ENCODE measurements at regions not wholly inside any gene's neighbourhood (a gene's known extent, or its start where the extent isn't known, plus 50 kb on each side); places are given as distances from the start of the nearest gene placed in this dataset.

DNA sequence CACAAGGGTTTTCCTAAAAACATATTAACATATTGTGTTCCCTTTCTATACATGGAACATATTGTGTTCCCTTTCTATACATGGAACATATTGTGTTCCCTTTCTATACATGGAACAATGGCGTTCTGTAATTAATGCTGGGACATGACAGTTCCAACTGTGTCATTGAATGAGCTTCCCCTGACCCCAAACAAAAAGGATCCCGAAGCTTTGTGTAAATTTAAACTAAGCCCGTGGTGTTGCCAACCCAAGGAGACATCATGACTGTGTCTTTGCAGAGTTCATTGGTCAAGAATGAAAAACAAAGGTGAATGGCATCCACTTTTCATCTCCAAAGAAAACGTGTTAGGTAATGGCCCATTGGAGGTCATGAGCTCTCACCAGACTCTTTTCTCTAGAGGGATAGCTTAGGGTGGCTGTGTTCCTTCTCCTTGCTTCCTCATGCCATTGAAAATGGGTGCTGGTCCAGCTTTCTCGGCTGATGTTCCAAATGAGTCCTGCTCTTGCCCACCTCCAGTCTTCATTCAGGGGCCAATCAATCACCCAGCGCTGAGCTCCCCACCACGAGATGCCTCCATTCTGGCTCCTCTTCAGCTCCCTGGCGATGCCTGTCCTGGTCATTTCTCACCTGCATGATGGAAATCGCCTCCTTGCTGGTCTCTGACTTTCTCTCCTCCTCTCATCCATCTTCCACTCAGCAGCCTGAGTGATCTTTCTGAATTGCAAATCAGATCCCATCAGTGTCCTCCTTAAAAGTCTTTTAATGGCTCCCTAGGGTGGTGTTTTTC lies 156.1 kb downstream of the VRK1 start:
- H3K4ac ChIP-seq (ENCODE audit: low read length) = no peak overlapping the region
- no peak overlapping the region for H4K8ac ChIP-seq (ENCODE audit: low read depth, low read length)
- H2BK5ac ChIP-seq (ENCODE audit: low read length) = no peak overlapping the region
- peaks cover 0 to 2% of the 10 kb centered on the region in 2 donors for H3K36me3 ChIP-seq (replicated peaks in 1 of 2; ENCODE audit: control insufficient read depth in 2 of 2, insufficient read depth in 2 of 2, low read length in 2 of 2)
- H2BK12ac ChIP-seq (ENCODE audit: low read length) = no peak overlapping the region
- no peak overlapping the region for H3K9ac ChIP-seq (ENCODE audit: low read depth, low read length, poor library complexity)
- peak overlapping the region; percentile 25 for H3K14ac ChIP-seq (ENCODE audit: low read length)
- no peak overlapping the region for H2BK120ac ChIP-seq (ENCODE audit: low read depth, low read length)
- no peak overlapping the region for H2AK5ac ChIP-seq (ENCODE audit: low read depth, low read length)
- no CpG with 5 or more reads among the region's 9 CpGs for WGBS, 2 donors (ENCODE audit: extremely low coverage in 2 of 2, insufficient read length in 2 of 2, insufficient replicate concordance in 1 of 2)
- H3K4me3 ChIP-seq (ENCODE audit: low read length in 2 of 2) = no peak overlapping the region
- H3K4me1 ChIP-seq (ENCODE audit: control insufficient read depth in 2 of 2, insufficient read depth in 1 of 2, low read depth in 1 of 2, low read length in 2 of 2) = peaks cover 5 to 7% of the 10 kb centered on the region in 2 donors
- no peak overlapping the region for H3K18ac ChIP-seq (ENCODE audit: low read length)
- H3K23ac ChIP-seq (ENCODE audit: low read depth, low read length, poor library complexity) = no peak overlapping the region
- no peaks in the 10 kb centered on the region for H3K79me1 ChIP-seq (ENCODE audit: low read depth, low read length)
- H3K27ac ChIP-seq (replicated peaks; ENCODE audit: low read length) = no peak overlapping the region
- H3K9me3 ChIP-seq (replicated peaks in 1 of 2; ENCODE audit: control insufficient read depth in 2 of 2, insufficient read depth in 1 of 2, low read depth in 1 of 2, low read length in 2 of 2) = peaks cover 0 to 22% of the 10 kb centered on the region in 2 donors
- H3K4me2 ChIP-seq (ENCODE audit: insufficient read depth, low read length, poor library complexity, severe bottlenecking) = no peak overlapping the region
- peaks cover 0 to 2% (median 0%) of the 10 kb centered on the region in 3 experiments for H3K27me3 ChIP-seq (ENCODE audit: control insufficient read depth in 3 of 3, insufficient read depth in 3 of 3, low read depth in 1 of 3, low read length in 3 of 3)
- no peak for DNase-seq (ENCODE audit: low spot score)
- H2BK15ac ChIP-seq (ENCODE audit: low read length) = no peak overlapping the region
- H4K91ac ChIP-seq (ENCODE audit: low read depth, low read length, poor library complexity) = no peak overlapping the region
- H2AFZ ChIP-seq (ENCODE audit: low read length) = no peak overlapping the region

DNA sequence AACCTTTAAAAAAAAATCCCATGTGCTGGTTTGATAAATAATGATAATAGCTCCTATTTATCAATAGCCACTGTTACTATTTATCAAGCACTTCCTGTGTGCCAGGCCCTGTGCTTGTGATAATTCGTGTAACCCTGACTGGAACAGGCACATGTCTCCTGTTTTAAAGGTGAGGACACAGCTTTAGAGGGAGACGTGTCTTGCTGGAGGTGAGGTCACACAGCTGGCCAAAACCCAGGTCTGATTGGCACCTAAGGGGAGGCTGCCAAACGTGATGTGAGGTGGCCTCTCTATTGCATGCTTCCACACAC lies 156.6 kb downstream of the VRK1 start:
- no CpG with 5 or more reads among the region's 3 CpGs for WGBS, 2 donors (ENCODE audit: extremely low coverage in 2 of 2, insufficient read length in 2 of 2, insufficient replicate concordance in 1 of 2)

GRCh38 chr14:96956464-96957239 lies 159.5 kb downstream of the VRK1 start:
- no peak for DNase-seq (ENCODE audit: low spot score)

More for the DNA sequence above, 156.6 kb downstream of the VRK1 start:
- H3K27me3 ChIP-seq (ENCODE audit: control insufficient read depth in 3 of 3, insufficient read depth in 3 of 3, low read depth in 1 of 3, low read length in 3 of 3) = peaks cover 0 to 2% (median 0%) of the 10 kb centered on the region in 3 experiments
- no peak overlapping the region for H2BK5ac ChIP-seq (ENCODE audit: low read length)
- H3K4me1 ChIP-seq (ENCODE audit: control insufficient read depth in 2 of 2, insufficient read depth in 1 of 2, low read depth in 1 of 2, low read length in 2 of 2) = peaks cover 5 to 7% of the 10 kb centered on the region in 2 donors
- H3K4me2 ChIP-seq (ENCODE audit: insufficient read depth, low read length, poor library complexity, severe bottlenecking) = no peak overlapping the region
- no peaks in the 10 kb centered on the region for H3K79me1 ChIP-seq (ENCODE audit: low read depth, low read length)
- H3K14ac ChIP-seq (ENCODE audit: low read length) = no peak overlapping the region
- peaks cover 0 to 22% of the 10 kb centered on the region in 2 donors for H3K9me3 ChIP-seq (replicated peaks in 1 of 2; ENCODE audit: control insufficient read depth in 2 of 2, insufficient read depth in 1 of 2, low read depth in 1 of 2, low read length in 2 of 2)
- H3K9ac ChIP-seq (ENCODE audit: low read depth, low read length, poor library complexity) = no peak overlapping the region
- DNase-seq (ENCODE audit: low spot score) = no peak
- no peak overlapping the region for H3K27ac ChIP-seq (replicated peaks; ENCODE audit: low read length)
- no peak overlapping the region for H3K4me3 ChIP-seq (ENCODE audit: low read length in 2 of 2)
- no peak overlapping the region for H3K23ac ChIP-seq (ENCODE audit: low read depth, low read length, poor library complexity)
- H2BK15ac ChIP-seq (ENCODE audit: low read length) = no peak overlapping the region
- no peak overlapping the region for H4K8ac ChIP-seq (ENCODE audit: low read depth, low read length)
- no peak overlapping the region for H2AFZ ChIP-seq (ENCODE audit: low read length)
- no peak overlapping the region for H2BK12ac ChIP-seq (ENCODE audit: low read length)
- H3K18ac ChIP-seq (ENCODE audit: low read length) = no peak overlapping the region
- no peak overlapping the region for H4K91ac ChIP-seq (ENCODE audit: low read depth, low read length, poor library complexity)
- peaks cover 0 to 2% of the 10 kb centered on the region in 2 donors for H3K36me3 ChIP-seq (replicated peaks in 1 of 2; ENCODE audit: control insufficient read depth in 2 of 2, insufficient read depth in 2 of 2, low read length in 2 of 2)
- H3K4ac ChIP-seq (ENCODE audit: low read length) = no peak overlapping the region
- no peak overlapping the region for H2BK120ac ChIP-seq (ENCODE audit: low read depth, low read length)
- H2AK5ac ChIP-seq (ENCODE audit: low read depth, low read length) = no peak overlapping the region

DNA sequence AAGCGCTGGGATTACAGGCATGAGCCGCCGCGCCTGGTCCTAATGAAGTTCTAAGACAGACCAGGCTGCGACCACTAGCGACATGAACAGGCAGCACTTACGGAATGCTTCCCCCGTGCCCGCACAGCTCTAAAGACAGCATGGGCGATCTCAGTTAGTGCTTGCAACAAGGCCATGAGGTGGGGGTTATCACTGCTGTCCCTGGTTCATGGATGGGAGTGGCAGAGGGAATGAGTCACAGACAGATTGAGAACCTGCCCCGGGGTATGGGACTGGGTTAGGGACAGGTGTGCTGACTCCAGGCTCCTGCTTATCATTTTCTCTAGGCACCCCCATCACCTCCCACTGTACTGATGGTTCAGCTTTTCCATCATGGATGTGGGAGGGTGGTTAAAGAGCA lies 160.9 kb downstream of the VRK1 start:
- H3K36me3 ChIP-seq (replicated peaks in 1 of 2; ENCODE audit: control insufficient read depth in 2 of 2, insufficient read depth in 2 of 2, low read length in 2 of 2) = no peaks in the 10 kb centered on the region
- H3K27me3 ChIP-seq (ENCODE audit: control insufficient read depth in 3 of 3, insufficient read depth in 3 of 3, low read depth in 1 of 3, low read length in 3 of 3) = no peaks in the 10 kb centered on the region
- H3K14ac ChIP-seq (ENCODE audit: low read length) = no peak overlapping the region
- H4K91ac ChIP-seq (ENCODE audit: low read depth, low read length, poor library complexity) = no peak overlapping the region
- no peaks in the 10 kb centered on the region for H3K79me1 ChIP-seq (ENCODE audit: low read depth, low read length)
- H2BK15ac ChIP-seq (ENCODE audit: low read length) = no peak overlapping the region
- H3K27ac ChIP-seq (replicated peaks; ENCODE audit: low read length) = no peak overlapping the region
- H2BK12ac ChIP-seq (ENCODE audit: low read length) = no peak overlapping the region
- no peak overlapping the region for H3K9ac ChIP-seq (ENCODE audit: low read depth, low read length, poor library complexity)
- H3K4me1 ChIP-seq (ENCODE audit: control insufficient read depth in 2 of 2, insufficient read depth in 1 of 2, low read depth in 1 of 2, low read length in 2 of 2) = peaks cover 5 to 7% of the 10 kb centered on the region in 2 donors
- H2AFZ ChIP-seq (ENCODE audit: low read length) = no peak overlapping the region
- no peak overlapping the region for H2BK120ac ChIP-seq (ENCODE audit: low read depth, low read length)
- H2BK5ac ChIP-seq (ENCODE audit: low read length) = no peak overlapping the region
- no peak overlapping the region for H3K4me2 ChIP-seq (ENCODE audit: insufficient read depth, low read length, poor library complexity, severe bottlenecking)
- no peak overlapping the region for H3K23ac ChIP-seq (ENCODE audit: low read depth, low read length, poor library complexity)
- H3K9me3 ChIP-seq (replicated peaks in 1 of 2; ENCODE audit: control insufficient read depth in 2 of 2, insufficient read depth in 1 of 2, low read depth in 1 of 2, low read length in 2 of 2) = peaks cover 0 to 31% of the 10 kb centered on the region in 2 donors
- no CpG with 5 or more reads among the region's 11 CpGs for WGBS, 2 donors (ENCODE audit: extremely low coverage in 2 of 2, insufficient read length in 2 of 2, insufficient replicate concordance in 1 of 2)
- no peak overlapping the region for H3K18ac ChIP-seq (ENCODE audit: low read length)
- H2AK5ac ChIP-seq (ENCODE audit: low read depth, low read length) = no peak overlapping the region
- no peak overlapping the region for H3K4me3 ChIP-seq (ENCODE audit: low read length in 2 of 2)
- H3K4ac ChIP-seq (ENCODE audit: low read length) = no peak overlapping the region
- H4K8ac ChIP-seq (ENCODE audit: low read depth, low read length) = no peak overlapping the region
- no peak for DNase-seq (ENCODE audit: low spot score)

More at GRCh38 chr14:96956464-96957239, 159.5 kb downstream of the VRK1 start:
- no peak overlapping the region for H2AFZ ChIP-seq (ENCODE audit: low read length)
- no peak overlapping the region for H3K4ac ChIP-seq (ENCODE audit: low read length)
- no peak overlapping the region for H3K4me3 ChIP-seq (ENCODE audit: low read length in 2 of 2)
- no peak overlapping the region for H3K23ac ChIP-seq (ENCODE audit: low read depth, low read length, poor library complexity)
- no peak overlapping the region for H4K91ac ChIP-seq (ENCODE audit: low read depth, low read length, poor library complexity)
- H4K8ac ChIP-seq (ENCODE audit: low read depth, low read length) = no peak overlapping the region
- no peak overlapping the region for H3K9ac ChIP-seq (ENCODE audit: low read depth, low read length, poor library complexity)
- H3K18ac ChIP-seq (ENCODE audit: low read length) = no peak overlapping the region
- H2AK5ac ChIP-seq (ENCODE audit: low read depth, low read length) = no peak overlapping the region
- WGBS, 2 donors (ENCODE audit: extremely low coverage in 2 of 2, insufficient read length in 2 of 2, insufficient replicate concordance in 1 of 2) = no CpG with 5 or more reads among the region's 10 CpGs
- H2BK12ac ChIP-seq (ENCODE audit: low read length) = no peak overlapping the region
- no peaks in the 10 kb centered on the region for H3K79me1 ChIP-seq (ENCODE audit: low read depth, low read length)
- no peak overlapping the region for H2BK5ac ChIP-seq (ENCODE audit: low read length)
- H3K4me1 ChIP-seq (ENCODE audit: control insufficient read depth in 2 of 2, insufficient read depth in 1 of 2, low read depth in 1 of 2, low read length in 2 of 2) = peaks cover 5 to 7% of the 10 kb centered on the region in 2 donors
- no peak overlapping the region for H2BK120ac ChIP-seq (ENCODE audit: low read depth, low read length)
- H3K14ac ChIP-seq (ENCODE audit: low read length) = no peak overlapping the region
- peaks cover 0 to 25% of the 10 kb centered on the region in 2 donors for H3K9me3 ChIP-seq (replicated peaks in 1 of 2; ENCODE audit: control insufficient read depth in 2 of 2, insufficient read depth in 1 of 2, low read depth in 1 of 2, low read length in 2 of 2)
- no peak overlapping the region for H2BK15ac ChIP-seq (ENCODE audit: low read length)
- no peaks in the 10 kb centered on the region for H3K36me3 ChIP-seq (replicated peaks in 1 of 2; ENCODE audit: control insufficient read depth in 2 of 2, insufficient read depth in 2 of 2, low read length in 2 of 2)
- H3K27ac ChIP-seq (replicated peaks; ENCODE audit: low read length) = no peak overlapping the region
- H3K4me2 ChIP-seq (ENCODE audit: insufficient read depth, low read length, poor library complexity, severe bottlenecking) = no peak overlapping the region
- no peaks in the 10 kb centered on the region for H3K27me3 ChIP-seq (ENCODE audit: control insufficient read depth in 3 of 3, insufficient read depth in 3 of 3, low read depth in 1 of 3, low read length in 3 of 3)
